OCI-M2 (cell line): ENCODE measurements at regions not wholly inside any gene's neighbourhood (a gene's known extent, or its start where the extent isn't known, plus 50 kb on each side); places are given as distances from the start of the nearest gene placed in this dataset.
"Not testable (repeated sequence)": the region's sequence is repeated elsewhere in the genome, so short reads cannot be mapped to it uniquely, and the experiment has no call there.

Source experiments
- DNase-seq: peaks from one replicate; lab custom pipeline; 2025; ENCODE audit not compliant: unreplicated experiment; lab: John Stamatoyannopoulos, UW

- no peak for DNase-seq
Measured at GRCh38 chr5:51159164-51159563, 224.1 kb upstream of the ISL1 start.

GRCh38 chr5:51159606-51160005 lies 223.6 kb upstream of the ISL1 start:
- no peak for DNase-seq

- DNase-seq = no peak
Measured at GRCh38 chr5:51162245-51162644, 221.0 kb upstream of the ISL1 start.

DNA sequence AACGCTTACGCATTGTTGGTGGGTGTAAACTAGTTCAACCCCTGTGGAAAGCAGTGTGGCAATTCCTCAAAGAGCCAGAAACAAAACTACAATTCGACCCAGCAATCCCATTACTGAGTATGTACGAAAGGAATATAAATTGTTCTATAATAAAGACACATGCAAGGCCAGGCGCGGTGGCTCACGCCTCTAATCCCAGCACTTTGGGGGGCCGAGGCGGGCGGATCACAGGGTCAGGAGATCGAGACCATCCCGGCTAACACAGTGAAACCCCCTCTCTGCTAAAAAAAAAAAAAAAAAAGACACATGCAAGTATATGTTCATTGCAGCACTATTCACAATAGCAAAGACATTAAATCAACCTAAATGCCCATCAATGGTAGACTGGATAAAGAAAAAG lies 217.6 kb upstream of the ISL1 start:
- DNase-seq = not testable (repeated sequence)

- DNase-seq = no peak
Measured at GRCh38 chr5:51172903-51173626, 210.2 kb upstream of the ISL1 start.

DNA sequence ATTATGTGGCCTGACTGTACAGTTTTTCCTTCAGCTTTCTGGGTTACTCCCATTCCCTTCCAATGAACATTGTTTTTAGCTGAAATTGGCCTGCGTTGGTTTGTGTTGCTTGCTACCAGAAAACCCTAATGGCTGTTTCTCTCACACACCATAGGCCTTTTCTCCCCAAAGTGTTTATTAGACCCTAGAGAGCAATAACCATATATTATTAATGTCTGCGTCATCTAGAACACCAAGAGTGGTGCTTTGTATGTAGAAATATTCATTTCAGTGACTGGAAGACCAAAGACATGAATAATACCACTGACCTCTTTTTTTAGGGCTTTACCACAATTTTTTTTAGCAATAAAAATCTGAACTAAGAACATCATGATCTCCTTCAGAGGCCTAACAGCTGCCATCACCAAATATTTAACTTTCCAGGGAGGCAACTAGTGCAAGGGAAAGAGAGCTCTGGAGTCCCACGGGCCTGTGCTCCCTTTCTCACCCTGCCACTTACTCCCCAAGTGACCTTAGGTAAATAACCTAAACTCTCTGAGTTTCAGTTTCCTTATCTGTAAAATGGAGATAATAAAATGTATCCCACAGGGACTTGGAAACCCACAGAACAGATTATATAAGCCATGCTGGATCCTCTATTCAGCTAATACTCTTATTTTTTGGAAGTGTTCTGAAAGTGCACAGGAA lies 201.9 kb upstream of the ISL1 start:
- DNase-seq = no peak

- no peak for DNase-seq
Measured at GRCh38 chr5:51185850-51186329, 197.4 kb upstream of the ISL1 start.

DNA sequence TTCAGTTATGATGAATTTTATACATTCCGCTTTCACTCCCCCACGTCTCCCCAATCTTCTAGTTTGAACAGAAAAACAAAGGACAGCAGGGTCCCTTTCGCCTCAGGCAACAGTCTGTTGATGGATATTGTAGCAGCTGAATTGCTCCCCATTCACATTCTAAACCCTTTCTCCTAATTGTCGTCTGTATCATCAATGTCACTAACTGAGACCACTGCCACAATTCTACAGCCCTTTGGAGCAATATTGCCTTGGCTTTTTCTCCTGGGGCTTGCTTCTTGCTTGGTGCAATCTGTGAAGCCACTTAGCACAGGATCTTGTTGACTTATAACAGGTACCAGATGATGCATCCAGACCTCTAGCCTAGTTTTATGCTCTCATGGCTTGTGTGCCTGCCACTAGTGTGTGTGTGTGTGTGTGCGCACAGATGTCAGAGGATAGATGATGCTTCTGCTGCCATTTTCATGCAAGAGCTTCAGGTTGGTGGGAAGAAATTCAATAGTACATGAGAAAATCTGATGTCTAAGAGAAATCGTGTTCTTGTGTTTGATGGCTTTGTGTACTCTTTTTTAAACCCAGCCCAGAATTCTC lies 195.2 kb upstream of the ISL1 start:
- DNase-seq = no peak

GRCh38 chr5:51194671-51195070 lies 188.6 kb upstream of the ISL1 start:
- no peak for DNase-seq

DNA sequence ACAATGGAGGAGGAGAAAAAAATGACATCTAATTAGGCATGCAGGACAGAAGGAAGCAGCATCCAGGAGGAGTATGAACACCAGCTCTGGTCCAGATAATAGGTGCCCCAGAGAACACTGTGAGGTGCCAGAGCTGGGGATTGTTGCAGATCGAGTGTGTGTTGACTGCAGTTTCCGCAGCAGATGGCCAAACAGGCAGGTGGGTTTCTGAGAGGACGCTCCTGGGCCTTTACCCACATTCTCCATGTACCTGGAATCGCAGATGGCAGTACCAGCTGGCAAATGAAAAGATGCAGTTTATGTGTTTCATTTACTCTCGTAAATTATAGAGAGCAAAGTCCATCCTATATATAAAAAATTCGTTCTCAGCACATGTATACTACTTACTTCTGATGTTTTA lies 182.2 kb upstream of the ISL1 start:
- DNase-seq = no peak

GRCh38 chr5:51201708-51202107 lies 181.5 kb upstream of the ISL1 start:
- no peak for DNase-seq

DNA sequence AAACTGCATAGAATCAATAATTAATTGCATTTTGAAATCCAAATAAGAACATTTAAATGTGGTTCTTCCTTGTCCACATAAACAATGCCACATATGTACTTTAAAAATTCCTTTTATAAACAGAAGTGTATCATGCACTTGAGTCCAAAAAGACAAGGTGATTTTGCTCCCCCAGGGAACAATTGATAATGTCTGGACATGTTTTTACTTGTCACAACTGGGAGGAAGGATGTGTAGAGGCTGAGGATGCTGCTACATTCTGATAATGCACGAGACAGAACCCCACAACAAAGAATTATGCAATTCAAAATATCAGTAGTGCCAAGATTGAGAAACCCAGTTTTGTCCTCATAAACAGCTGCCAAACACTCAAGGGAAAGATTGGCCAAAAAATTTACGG lies 181.1 kb upstream of the ISL1 start:
- DNase-seq = no peak

DNA sequence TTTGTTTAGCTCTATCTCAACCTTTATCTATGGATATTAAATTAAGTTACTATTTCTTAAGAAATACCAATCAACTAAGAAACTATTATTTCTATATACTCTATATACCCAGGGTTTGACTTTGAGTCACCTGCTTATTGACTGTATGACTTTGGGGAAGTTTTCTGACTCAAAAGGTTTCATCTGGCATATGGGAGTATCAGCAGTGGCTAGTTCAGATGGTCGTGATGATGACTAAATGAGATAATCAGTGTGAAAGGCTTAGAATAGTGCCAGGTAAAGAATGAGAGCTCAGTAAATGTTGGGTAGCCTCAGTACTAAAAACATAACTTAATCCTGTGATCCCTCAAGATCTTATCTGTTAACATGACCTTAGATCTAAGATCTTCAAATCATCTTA lies 179.7 kb upstream of the ISL1 start:
- DNase-seq = no peak

GRCh38 chr5:51208296-51208695 lies 175.0 kb upstream of the ISL1 start:
- DNase-seq = no peak

- DNase-seq = no peak
Measured at GRCh38 chr5:51214746-51215145, 168.5 kb upstream of the ISL1 start.

- no peak for DNase-seq
Measured at GRCh38 chr5:51225789-51226742, 157.2 kb upstream of the ISL1 start.

- DNase-seq = no peak
Measured at GRCh38 chr5:51227963-51228470, 155.2 kb upstream of the ISL1 start.

GRCh38 chr5:51230336-51230735 lies 152.9 kb upstream of the ISL1 start:
- no peak for DNase-seq

DNA sequence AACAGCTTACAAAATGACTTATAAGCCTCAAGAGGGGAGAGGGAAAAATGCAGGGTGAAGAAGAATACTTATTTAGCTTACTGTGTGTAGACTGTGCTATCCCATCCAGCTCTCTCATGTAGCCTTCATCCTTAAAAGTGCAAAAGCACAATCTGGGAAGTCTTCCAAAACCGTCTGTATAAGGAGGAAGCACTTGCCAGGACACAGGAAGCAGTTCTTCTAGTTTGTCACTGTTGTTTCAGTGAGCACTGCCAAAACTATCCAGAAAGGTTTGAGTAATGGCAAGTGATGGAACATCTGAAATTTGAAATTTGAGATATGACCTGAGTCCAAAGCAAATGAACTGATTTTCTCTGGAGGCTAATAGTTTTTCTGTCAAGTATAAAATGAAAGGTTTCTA lies 140.8 kb upstream of the ISL1 start:
- no peak for DNase-seq

DNA sequence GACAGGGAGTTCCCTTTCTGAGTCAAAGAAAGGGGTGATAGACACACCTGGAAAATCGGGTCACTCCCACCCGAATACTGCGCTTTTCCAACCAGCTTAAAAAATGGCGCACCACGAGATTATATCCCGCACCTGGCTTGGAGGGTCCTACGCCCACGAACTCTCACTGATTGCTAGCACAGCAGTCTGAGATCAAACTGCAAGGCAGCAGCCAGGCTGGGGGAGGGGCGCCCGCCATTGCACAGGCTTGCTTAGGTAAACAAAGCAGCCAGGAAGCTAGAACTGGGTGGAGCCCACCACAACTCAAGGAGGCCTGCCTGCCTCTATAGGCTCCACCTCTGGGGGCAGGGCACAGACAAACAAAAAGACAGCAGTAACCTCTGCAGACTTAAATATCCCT lies 132.3 kb upstream of the ISL1 start:
- not testable (repeated sequence) for DNase-seq

DNA sequence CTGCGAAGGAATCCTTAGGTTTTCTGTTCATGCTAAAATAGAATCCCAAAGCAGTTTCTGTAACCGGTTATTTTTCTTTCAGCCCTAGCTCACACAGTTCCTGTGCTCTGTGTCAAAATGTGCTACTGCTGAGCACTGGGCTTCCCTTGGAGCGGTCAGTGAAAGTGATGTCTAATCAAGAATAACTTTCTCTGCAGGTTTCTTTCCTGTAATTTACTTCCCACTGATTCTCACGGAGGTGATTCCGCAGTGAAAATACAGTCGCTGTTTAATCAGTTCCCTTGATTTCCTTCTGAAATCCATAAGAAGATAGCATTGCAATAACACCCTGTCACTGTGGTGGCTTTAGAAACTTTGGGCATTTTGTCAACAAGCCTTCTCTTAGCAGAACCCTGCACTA lies 112.0 kb upstream of the ISL1 start:
- no peak for DNase-seq
